ENCODE measurements at regions not wholly inside any gene's neighbourhood (a gene's known extent, or its start where the extent isn't known, plus 50 kb on each side); places are given as distances from the start of the nearest gene placed in this dataset.

DNA sequence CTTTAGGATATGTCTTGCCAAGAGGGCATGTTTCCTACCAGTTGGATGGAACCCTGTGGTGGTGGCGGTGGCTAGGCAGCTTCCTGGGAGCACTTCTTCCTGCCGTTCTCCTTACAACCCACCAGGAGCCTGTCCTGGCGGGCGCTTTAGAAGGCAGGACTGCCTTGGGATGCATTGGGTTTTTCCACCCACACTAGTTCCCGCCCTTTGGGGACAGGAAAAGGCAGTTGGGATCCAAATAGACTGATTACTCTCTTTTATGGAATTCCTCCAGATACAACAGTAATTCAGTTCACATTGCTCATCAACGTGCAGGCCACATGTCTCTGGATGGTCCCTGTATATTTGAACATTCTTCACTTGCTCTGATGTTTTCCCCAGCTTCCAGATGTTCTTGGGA, 305.7 kb upstream of the SSTR1 start:
- TF ChIP-seq, protein P1, sequence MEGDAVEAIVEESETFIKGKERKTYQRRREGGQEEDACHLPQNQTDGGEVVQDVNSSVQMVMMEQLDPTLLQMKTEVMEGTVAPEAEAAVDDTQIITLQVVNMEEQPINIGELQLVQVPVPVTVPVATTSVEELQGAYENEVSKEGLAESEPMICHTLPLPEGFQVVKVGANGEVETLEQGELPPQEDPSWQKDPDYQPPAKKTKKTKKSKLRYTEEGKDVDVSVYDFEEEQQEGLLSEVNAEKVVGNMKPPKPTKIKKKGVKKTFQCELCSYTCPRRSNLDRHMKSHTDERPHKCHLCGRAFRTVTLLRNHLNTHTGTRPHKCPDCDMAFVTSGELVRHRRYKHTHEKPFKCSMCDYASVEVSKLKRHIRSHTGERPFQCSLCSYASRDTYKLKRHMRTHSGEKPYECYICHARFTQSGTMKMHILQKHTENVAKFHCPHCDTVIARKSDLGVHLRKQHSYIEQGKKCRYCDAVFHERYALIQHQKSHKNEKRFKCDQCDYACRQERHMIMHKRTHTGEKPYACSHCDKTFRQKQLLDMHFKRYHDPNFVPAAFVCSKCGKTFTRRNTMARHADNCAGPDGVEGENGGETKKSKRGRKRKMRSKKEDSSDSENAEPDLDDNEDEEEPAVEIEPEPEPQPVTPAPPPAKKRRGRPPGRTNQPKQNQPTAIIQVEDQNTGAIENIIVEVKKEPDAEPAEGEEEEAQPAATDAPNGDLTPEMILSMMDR (IDR thresholded peaks at IDR 0.05; ENCODE audit: insufficient read depth, low read depth, low read length): no peak
- no peak for TF ChIP-seq EZH2 (IDR thresholded peaks at IDR 0.05; ENCODE audit: insufficient read depth, low read length)

Data from astrocyte (in vitro differentiated cells and primary cell).